Heart right ventricle (tissue), 16 donors: ENCODE measurements at regions not wholly inside any gene's neighbourhood (a gene's known extent, or its start where the extent isn't known, plus 50 kb on each side); places are given as distances from the start of the nearest gene placed in this dataset.

Experiments
- ATAC-seq, 8 donors: fragments of 200-7000 bp; cut with Tn5 transposase; one replicate each; pipeline ENCODE4 v1.9.1; 2020; ENCODE audit warnings: mild to moderate bottlenecking in 8 of 8, moderate library complexity in 8 of 8, moderate number of reproducible peaks in 1 of 8
- DNase-seq, 2 donors: peaks; one replicate each; pipeline ENCODE4 v3.0.0-alpha.2; 2020
- H3K27ac ChIP-seq, 10 donors: fragments of 200-600 bp; sonication (generic) in 2 of 10; one replicate each; pipeline versions ENCODE4 v1.5.0 to v1.8.0; 2020 to 2022; ENCODE audit warnings: mild to moderate bottlenecking in 3 of 10
- H3K27me3 ChIP-seq, 7 donors: fragments of 200-600 bp; one replicate each; pipeline ENCODE4 v1.8.0; 2021 to 2022; ENCODE audit warnings: mild to moderate bottlenecking in 2 of 7
- H3K36me3 ChIP-seq, 9 donors: fragments of 200-600 bp; sonication (generic) in 1 of 9; one replicate each; pipeline versions ENCODE4 v1.5.0 to v1.8.0; 2020 to 2022; ENCODE audit warnings: mild to moderate bottlenecking in 2 of 9
- H3K4me1 ChIP-seq, 9 donors: fragments of 200-600 bp; sonication (generic) in 1 of 9; one replicate each; pipeline versions ENCODE4 v1.5.0 to v1.8.0; 2020 to 2022; ENCODE audit warnings: mild to moderate bottlenecking in 4 of 9
- H3K4me3 ChIP-seq, 10 donors: fragments of 200-600 bp; sonication (generic) in 2 of 10; one replicate each; pipeline versions ENCODE4 v1.5.0 to v1.8.0; 2020 to 2022; ENCODE audit warnings: mild to moderate bottlenecking in 7 of 10, moderate library complexity in 2 of 10
- H3K9me3 ChIP-seq, 11 donors: fragments of 200-600 bp in 10 of 11; sonication (generic) in 2 of 11; one replicate each; pipeline versions ENCODE4 v1.5.0 to v1.8.0; 2013 to 2022; ENCODE audit warnings: mild to moderate bottlenecking in 2 of 11, control low read depth in 1 of 11, moderate library complexity in 1 of 11
- CTCF ChIP-seq, 9 donors: fragments of 200-600 bp; sonication (generic) in 2 of 9; IDR thresholded peaks; one replicate each; pipeline versions ENCODE4 v1.5.0 to v1.8.0; 2021 to 2022; ENCODE audit warnings: antibody characterized with exemption in 9 of 9, mild to moderate bottlenecking in 5 of 9, moderate library complexity in 1 of 9
- WGBS, 2 donors: extraction: QIAGEN DNeasy Blood & Tissue Kit; methylation state at CpG; one replicate each; pipeline ENCODE4 v1.1.7; 2013; ENCODE audit warnings: inconsistent platforms in 1 of 2; 5-methylcytosine and 5-hydroxymethylcytosine counted together
- intact Hi-C, 10 donors: fragments of 100-400 bp; cut with DNase I; formaldehyde crosslinking; loops; one replicate each; pipeline versions ENCODE4 v1.11.1 to v1.14.2; 2022
- donor health status: Arrhythmogenic right ventricular cardiomyopathy.
- donor health status: ischemic (EF 13 %, LVEDD 7.1; RV severe dilation, severe dysfunction).
- donor health status: healthy with polysubstance abuse.
- donor health status: DM: no; HTN: yes; CAD: no.
- donor health status: DM: no; HTN: no; CAD: no.
- donor health status: ischemic (EF 25% LVEDD 6.9; RV normal size, moderate dysfunction).
- donor health status: ischemic (EF 25% LVEDD 5.7; RV mildly dilated, moderate dysfunction).
- donor health status: healthy.
- donor health status: DM: yes; HTN: yes; CAD: no.
- donor health status: Ischemic cardiomyopathy.
- donor health status: ischemic (EF 35%, LVEDD 5.7; RV mildly dilated, moderate dysfunction).
- donor health status: nonischemic (EF 11% LVEDD 7.7; RV severe dilation, severe dysfunction).
- donor health status: DM: yes; HTN: yes; CAD: no.
- donor health status: PGD.
- donor health status: ischemic (EF 29% LVEDD 5.4; RV normal size, mild dysfunction).
- donor health status: nonischemic (EF 23%, LVEDD 6.1; RV moderate dilation, normal function).

- TF ChIP-seq CTCF (IDR thresholded peaks at IDR 0.05): no peak
- H3K27me3 ChIP-seq: no peaks in the 10 kb centered on the region
- no peaks in the 10 kb centered on the region for H3K36me3 ChIP-seq
- ATAC-seq (no peak), DNase-seq (no peak)
- intact Hi-C loops: no loop called here
- H3K9me3 ChIP-seq: peaks cover 0 to 47% (median 27%) of the 10 kb centered on the region in 11 donors
- H3K4me1 ChIP-seq: peaks cover 0 to 28% (median 0%) of the 10 kb centered on the region in 9 donors
- 91 to 99% methylated on average over 5 of the region's 5 CpGs for WGBS, 2 donors
- H3K4me3 ChIP-seq: no peak overlapping the region
- no peak overlapping the region for H3K27ac ChIP-seq
Measured at GRCh38 chr2:111627256-111627655, 256.7 kb downstream of the ANAPC1 start.

DNA sequence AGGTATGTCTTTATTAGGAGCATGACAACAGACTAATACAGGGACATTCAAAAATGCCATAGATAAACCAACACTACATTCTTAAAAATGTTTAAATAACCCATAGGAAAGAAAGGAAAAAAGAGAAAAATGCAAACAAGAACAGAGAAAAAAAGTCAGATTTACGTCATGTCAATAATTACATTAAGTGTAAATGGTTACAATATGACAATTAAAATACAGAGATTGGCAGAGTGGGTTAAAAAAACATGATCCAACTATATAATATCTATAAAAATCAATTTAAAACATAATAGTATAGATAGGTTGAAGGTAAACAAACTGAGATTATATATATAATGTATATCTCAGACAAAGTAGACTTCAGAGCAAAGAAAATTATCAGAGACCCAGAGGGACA lies 255.8 kb downstream of the ANAPC1 start:
- ATAC-seq (no peak), DNase-seq (no peak)
- Histone ChIP-seq H3K36me3 (no peaks in the 10 kb centered on the region), H3K4me3 (no peak overlapping the region), H3K27me3 (no peaks in the 10 kb centered on the region), H3K27ac (no peak overlapping the region), H3K4me1 (peaks cover 0 to 37% (median 0%) of the 10 kb centered on the region in 9 donors), H3K9me3 (peaks cover 0 to 47% (median 27%) of the 10 kb centered on the region in 11 donors)
- TF ChIP-seq CTCF (IDR thresholded peaks at IDR 0.05): no peak
- intact Hi-C loops: no loop called here
- 80 to 85% methylated on average over 1 of the region's 1 CpG for WGBS, 2 donors

- peaks cover 0 to 47% (median 27%) of the 10 kb centered on the region in 11 donors for H3K9me3 ChIP-seq
- intact Hi-C loops: no loop called here
- no peaks in the 10 kb centered on the region for H3K36me3 ChIP-seq
- TF ChIP-seq CTCF (IDR thresholded peaks at IDR 0.05): no peak
- H3K4me1 ChIP-seq: peaks cover 0 to 38% (median 0%) of the 10 kb centered on the region in 9 donors
- 96 to 98% methylated on average over 2 of the region's 2 CpGs for WGBS, 2 donors
- DNase-seq (no peak), ATAC-seq (no peak)
- H3K4me3 ChIP-seq: no peak overlapping the region
- no peak overlapping the region for H3K27ac ChIP-seq
- H3K27me3 ChIP-seq: no peaks in the 10 kb centered on the region
Measured at GRCh38 chr2:111629983-111630382, 254.0 kb downstream of the ANAPC1 start.

GRCh38 chr2:111632661-111633060 lies 251.3 kb downstream of the ANAPC1 start:
- Histone ChIP-seq H3K4me3 (no peak overlapping the region), H3K27me3 (no peaks in the 10 kb centered on the region), H3K9me3 (peaks cover 0 to 39% (median 24%) of the 10 kb centered on the region in 11 donors), H3K27ac (no peak overlapping the region), H3K4me1 (peaks cover 0 to 22% (median 0%) of the 10 kb centered on the region in 9 donors), H3K36me3 (no peaks in the 10 kb centered on the region)
- ATAC-seq (no peak), DNase-seq (no peak)
- intact Hi-C loops: no loop called here
- 78 to 79% methylated on average over 4 of the region's 4 CpGs for WGBS, 2 donors
- no peak for TF ChIP-seq CTCF (IDR thresholded peaks at IDR 0.05)
